NCI-H510A (cell line): ENCODE measurements at regions not wholly inside any gene's neighbourhood (a gene's known extent, or its start where the extent isn't known, plus 50 kb on each side); places are given as distances from the start of the nearest gene placed in this dataset.

Source experiments
- DNase-seq: peaks from one replicate; lab custom pipeline; 2025; lab: John Stamatoyannopoulos, UW

DNA sequence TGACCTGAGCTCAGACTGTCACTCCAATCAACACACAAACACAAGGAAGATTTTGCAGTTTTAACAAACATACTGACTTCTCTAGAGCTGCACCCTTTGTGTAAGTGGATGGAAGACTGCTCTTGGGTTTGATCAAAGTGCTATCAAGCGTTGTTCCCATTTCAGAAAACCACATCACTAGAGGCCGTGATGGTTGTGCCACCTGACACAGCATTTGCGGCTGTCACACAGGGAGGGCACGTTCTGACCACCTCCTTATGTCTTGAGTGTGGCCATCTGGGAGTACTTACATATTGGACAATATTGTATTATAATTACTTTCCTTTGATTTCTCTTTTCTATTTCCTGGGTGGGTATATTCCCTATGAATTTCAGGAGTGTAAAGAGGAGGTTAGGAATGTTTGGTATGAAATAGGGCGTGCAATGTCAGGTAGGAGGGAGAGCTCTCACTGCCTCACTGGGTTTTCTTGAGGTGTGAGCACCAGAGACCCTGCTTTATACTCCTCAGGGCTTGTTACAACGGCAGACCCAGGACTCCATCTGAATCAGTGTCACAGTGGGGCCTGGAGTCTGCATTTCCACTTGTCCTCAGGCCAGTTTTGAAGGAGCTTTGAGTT lies 74.3 kb downstream of the SYNE3 start:
- DNase-seq: no peak

DNA sequence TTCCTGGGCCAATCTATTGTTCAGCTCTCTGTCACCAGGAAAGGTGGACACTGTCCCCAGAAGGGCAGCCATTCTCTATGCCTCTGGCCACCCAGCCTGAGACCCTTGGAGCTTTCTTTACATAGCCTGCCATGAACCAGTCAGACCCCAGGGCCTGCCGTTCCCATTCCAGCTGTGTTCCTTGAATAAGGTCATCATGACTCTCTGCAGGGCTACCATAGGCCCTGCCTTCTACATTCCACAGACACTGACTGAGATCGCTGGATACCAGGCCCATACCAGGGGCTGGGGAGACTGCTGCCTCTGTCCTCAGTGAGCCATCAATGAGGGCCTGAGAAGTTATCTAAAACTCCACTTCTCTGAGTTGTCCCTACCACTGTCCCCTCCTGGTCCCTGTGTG lies 75.5 kb downstream of the SYNE3 start:
- DNase-seq: no peak

DNA sequence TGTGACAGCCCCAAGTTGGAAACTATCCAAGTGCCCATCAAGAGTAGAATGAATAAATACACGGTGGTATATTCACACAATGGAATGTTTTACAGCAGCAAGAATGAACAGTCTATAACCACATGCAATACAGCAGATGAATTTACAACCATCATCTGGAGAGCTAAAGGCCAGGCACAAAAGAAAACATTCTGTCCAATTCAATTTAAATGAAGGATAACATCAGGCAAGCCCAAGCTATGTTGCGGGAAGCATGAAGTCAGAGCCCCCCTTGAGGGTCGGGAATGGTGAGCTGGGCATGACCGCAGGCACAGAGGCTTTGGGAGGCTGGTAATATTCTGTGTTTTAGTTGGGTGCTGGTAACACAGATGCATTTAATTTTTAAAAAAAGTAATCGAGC lies 76.0 kb downstream of the SYNE3 start:
- no peak for DNase-seq

GRCh38 chr14:95439881-95440280 lies 76.6 kb downstream of the SYNE3 start:
- DNase-seq: no peak

GRCh38 chr14:95437715-95438114 lies 78.7 kb downstream of the SYNE3 start:
- no peak for DNase-seq

GRCh38 chr14:95436354-95436753 lies 80.1 kb downstream of the SYNE3 start:
- no peak for DNase-seq

GRCh38 chr14:95434121-95434520 lies 82.3 kb downstream of the SYNE3 start:
- DNase-seq: no peak

DNA sequence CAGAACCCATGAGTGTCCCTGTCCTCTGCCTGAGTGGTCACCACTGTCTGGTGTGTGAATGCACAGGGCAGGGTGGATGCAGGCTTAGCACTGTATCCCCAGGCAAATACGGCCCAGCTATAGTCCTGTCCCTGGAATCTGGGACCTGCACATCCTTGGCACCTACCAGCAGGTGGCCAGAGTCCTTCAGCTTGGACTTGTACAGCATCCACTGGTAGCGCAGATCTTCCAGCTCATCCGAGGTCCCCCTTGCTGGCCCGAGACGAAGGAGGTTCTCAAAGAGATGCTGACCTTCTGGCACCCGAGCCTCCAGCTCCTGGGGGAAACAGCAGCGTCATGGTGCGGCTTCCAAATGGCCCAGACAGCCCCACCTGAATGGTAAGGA lies 83.4 kb downstream of the SYNE3 start:
- no peak for DNase-seq

- peak; percentile 56 for DNase-seq
Measured at GRCh38 chr14:95432144-95433093, 84.0 kb downstream of the SYNE3 start.

DNA sequence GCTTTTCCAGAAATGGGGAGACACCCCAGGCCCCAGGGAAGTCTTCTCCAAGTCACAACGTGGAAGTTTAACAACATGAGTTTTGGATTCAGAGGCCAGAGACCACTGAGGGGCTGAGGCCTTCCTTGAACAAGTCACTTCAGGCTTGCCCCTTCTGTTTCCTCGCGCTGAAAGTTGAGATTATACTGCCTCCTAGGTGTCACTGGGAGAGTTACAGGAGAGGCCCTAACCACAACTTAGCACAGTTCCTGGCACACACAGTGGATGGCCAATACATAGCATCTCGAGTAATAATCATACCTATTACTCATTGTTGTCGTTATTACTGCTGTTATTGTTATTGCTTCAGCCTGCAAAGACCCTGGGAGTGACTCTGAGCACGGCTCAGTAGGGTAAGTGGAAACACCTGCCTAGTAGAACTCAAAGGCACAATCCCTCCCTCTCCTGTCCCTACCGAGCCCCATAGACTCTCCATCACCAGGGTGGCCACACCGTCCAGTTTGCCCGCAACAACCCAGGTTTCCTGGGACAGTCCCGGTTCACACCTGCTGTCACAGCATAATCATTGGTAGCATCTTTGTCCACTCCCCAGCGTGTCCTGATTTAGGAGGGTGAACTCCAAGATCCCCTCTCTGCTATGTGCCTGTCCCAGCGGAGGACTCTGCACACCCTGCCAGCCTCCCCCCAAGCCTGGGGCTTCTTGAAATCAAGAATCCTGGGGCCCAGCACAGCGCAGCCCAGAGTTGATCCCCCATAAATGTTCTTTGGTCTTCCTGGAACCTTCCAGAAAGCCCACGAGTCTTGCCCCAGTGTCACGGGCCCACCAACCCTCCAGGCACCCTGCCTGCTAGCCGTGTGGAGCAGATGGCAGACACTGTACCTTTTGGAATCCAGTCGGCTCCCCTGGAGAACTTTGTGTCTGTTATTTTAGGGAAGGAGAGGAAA lies 85.0 kb downstream of the SYNE3 start:
- DNase-seq: peak; percentile 3

DNA sequence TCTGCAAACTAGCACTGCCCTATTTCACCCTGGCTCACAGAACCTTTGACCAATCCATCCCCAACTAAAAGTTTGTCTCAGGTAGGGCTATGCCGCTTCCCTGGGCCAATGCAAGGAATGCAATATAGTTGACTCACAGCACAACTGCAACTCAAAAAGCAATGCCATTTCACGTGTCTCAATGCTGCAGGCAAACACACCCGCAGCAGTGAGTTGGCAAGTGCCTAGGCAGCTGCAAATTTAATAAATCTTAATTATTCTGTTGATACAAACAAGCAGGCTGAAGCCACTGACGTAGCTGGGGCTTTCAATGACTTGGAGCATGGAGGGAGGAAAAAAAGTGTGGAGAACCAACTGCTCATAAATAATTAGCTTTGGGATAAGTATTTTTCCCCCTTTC lies 87.9 kb downstream of the SYNE3 start:
- DNase-seq: no peak

GRCh38 chr14:95426116-95426475 lies 90.4 kb downstream of the SYNE3 start:
- no peak for DNase-seq

GRCh38 chr14:95425369-95426115 lies 90.9 kb downstream of the SYNE3 start:
- DNase-seq: no peak

DNA sequence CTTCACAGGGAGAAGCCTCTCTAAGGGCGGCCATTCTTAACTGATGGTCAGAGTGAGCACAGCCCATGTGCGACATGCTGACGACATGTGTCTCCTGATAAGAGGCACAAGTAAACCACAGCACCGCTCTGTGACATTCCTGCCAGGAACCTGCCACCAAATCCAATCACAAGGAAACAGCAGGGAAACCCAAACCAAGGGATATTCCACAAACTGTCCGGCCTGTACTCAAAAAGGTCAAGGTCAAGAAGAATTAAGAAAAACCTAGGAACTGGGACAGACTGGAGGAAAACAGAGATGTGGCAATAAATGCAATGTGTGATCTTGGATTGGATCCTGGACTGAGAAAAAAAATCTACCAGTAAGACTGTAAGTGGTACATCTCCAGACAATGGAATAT lies 91.9 kb downstream of the SYNE3 start:
- DNase-seq: no peak

DNA sequence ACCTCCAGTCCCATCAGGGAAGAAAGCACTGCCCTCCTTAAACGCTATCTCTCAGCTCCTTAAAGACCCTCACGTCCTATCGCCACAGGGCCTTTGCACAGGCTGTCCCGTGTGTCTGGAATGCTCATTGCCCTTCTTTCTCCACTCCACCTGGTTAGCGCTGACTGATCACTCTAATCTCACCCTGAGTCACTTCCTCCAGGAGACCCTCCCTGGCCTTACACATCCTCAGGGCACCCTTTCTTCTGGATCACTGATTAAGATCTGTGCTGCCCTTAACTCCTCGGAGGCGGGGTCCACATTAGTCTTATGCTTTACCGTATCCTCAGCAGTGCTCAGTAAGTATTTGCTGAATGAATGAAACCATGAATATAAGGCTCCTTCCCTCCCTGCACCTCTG lies 94.7 kb downstream of the SYNE3 start:
- DNase-seq: no peak

GRCh38 chr14:95420060-95420459 lies 96.4 kb downstream of the SYNE3 start:
- no peak for DNase-seq

DNA sequence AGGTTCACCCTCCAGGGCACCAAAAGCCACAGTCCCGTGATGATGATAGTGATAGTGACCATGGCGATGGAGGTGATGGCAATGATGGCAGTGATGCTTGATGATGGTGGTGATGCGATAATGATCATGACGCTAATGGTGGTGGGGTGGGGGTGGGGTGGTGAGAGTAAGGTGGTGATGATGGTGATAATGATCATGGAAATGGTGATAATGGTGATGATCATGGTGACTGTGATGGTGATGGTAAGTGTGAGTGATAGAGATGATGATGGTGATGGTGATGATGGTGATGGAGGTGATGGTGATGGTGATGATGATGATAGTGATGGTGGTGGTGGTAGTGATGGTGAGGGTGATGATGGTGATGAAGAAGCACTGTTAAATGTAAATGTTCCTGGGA lies 96.9 kb downstream of the SYNE3 start:
- DNase-seq: no peak

DNA sequence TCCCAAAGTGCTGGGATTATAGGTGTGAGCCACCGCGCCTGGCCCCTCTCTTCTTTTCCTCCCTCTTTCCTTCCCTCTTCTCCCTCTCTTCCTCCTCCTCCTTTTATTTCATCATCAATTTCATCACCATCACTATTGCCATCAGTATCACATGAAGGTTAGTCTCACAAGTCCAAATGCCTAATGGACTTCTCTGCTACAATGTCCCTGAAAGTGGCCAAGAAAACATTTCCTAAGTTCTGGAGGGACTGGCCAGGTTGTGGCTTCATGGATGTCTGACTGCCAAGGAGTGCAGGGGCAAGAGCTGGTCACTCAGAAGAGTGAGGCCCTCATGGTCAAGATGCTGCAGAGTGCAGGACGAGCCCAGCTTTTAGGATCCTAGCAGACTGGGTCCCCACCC lies 97.6 kb downstream of the SYNE3 start:
- DNase-seq: no peak

DNA sequence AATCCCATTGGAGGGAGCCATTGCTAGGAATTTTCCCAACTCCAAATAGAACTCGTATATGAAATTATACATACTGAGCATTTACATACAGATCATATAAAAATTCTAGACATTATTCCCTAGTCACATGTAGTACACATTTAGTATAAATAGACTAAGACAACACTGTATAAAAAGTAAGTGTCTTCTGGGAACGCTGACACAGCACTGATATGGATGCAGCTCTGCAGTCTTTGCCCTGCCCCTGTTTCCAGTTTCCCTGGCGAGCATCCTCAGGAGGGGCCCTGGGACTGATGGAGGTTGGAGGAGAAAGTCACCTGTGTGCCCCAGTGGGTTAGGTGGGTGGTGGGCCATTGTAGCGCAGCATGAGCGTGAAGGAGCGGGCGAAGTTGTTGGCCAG lies 97.8 kb upstream of the CLMN start:
- DNase-seq: no peak

DNA sequence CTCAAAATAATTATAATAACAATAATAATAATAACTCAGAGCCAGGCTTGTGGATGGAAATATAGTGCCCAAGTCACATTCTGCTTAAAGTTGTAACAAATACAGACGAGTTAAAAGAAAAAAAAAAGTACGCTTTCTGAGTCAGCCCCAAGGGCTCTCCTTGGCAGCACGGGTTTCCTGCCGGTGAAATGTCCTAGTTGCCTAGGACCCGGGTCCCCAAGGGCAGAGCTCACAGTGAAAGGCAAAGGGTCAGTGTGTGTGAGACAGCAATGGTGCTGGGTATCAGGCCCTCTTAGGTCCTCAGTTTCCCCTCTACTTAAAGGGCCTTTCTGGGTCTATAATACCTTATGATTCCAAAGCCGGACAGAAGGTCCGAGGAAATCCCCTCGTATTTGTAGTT lies 96.3 kb upstream of the CLMN start:
- DNase-seq: no peak

DNA sequence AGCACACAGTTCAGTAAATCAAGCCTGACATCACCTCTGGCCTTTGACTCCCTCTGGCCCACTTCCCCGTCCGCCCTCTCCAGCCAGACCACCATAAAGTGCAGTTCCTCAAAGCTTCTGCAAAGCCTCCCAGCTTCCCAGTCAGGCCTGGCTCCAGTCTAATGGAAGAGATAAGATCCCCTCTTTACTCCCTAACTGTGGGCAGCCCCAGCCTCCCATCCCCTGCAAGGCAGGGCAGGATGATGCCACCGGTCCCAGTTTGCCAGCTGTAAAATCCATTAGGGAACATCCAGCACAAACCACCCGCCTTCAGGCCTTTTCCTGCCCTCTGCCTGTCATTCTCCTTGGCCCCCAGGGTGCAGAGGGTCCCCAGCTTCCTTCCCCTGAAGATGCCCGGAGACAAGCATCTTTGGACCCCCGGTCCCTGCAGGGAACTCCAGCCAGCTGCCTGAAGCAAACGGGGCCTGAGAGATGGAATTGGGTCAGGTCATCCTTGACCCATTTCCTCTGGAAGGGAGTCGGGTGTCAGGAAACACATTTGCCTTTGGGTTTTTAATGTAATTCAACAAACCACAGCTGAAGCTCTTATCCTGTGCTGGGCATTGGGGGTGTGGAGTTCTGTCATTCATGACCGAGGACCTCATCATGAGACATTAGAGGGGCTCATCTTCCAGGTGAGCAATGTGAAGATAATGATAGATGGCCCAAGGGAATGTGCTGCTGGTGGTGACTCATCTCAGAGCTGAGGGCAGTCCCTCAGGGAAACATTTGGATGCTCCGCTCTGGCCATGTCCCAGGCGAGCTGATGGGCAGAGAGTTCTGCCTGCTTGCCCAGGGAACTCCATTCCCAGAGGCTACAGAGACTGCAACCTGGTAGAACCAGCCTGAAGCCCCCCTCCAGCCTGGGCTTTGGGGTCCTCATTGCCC lies 93.8 kb upstream of the CLMN start:
- no peak for DNase-seq
